H1 (cell line): ENCODE measurements at regions not wholly inside any gene's neighbourhood (a gene's known extent, or its start where the extent isn't known, plus 50 kb on each side); places are given as distances from the start of the nearest gene placed in this dataset.

Source experiments
- CHD1 ChIP-seq: IDR thresholded peaks from 2 replicates; pipeline ENCODE4 v1.6.1; 2012; ENCODE audit warnings: low read depth, low read length, improper control_type of control experiment
- CHD2 ChIP-seq: IDR thresholded peaks from 2 replicates; pipeline ENCODE4 v1.6.1; 2012; ENCODE audit warnings: low read length, improper control_type of control experiment
- CHD7 ChIP-seq: fragments of 300-600 bp; sonication (generic); IDR thresholded peaks from 2 replicates; pipeline ENCODE4 v1.7.1; 2012; ENCODE audit warnings: low read length, moderate library complexity, mild to moderate bottlenecking, inconsistent platforms; ENCODE audit not compliant: insufficient replicate concordance
- CREB1 ChIP-seq: IDR thresholded peaks from 2 replicates; pipeline ENCODE4 v1.6.1; 2012; ENCODE audit warnings: inconsistent platforms
- GABPA ChIP-seq: IDR thresholded peaks from 2 replicates; pipeline ENCODE4 v1.6.1; 2011; ENCODE audit warnings: mild to moderate bottlenecking, low read length, moderate library complexity, borderline replicate concordance; ENCODE audit not compliant: insufficient read depth
- JUND ChIP-seq: IDR thresholded peaks from 2 replicates; pipeline ENCODE4 v1.6.1; 2011; ENCODE audit warnings: mild to moderate bottlenecking, improper control_type of control experiment, low read length
- NANOG ChIP-seq: IDR thresholded peaks from 2 replicates; pipeline ENCODE4 v1.6.1; 2011; ENCODE audit warnings: low read length, low read depth, mild to moderate bottlenecking, inconsistent platforms; ENCODE audit not compliant: insufficient read depth, poor library complexity, severe bottlenecking
- NRF1 ChIP-seq: IDR thresholded peaks from 2 replicates; pipeline ENCODE4 v1.6.1; 2011; ENCODE audit warnings: mild to moderate bottlenecking, low read depth, low read length, improper control_type of control experiment
- PHF8 ChIP-seq: fragments of 200-600 bp; sonication (generic); conservative IDR thresholded peaks from 2 replicates; pipeline ENCODE4 v1.7.1; 2012; ENCODE audit warnings: low read depth, mild to moderate bottlenecking, inconsistent platforms, low read length, moderate library complexity
- POLR2A ChIP-seq, 2 experiments: IDR thresholded peaks; 1 replicate in 1 of 2; 2 replicates in 1 of 2; pipeline ENCODE4 v1.6.1; 2011; ENCODE audit warnings: low read depth in 2 of 2, low read length in 2 of 2, mild to moderate bottlenecking in 2 of 2; ENCODE audit errors: control extremely low read depth in 1 of 2
- SAP30 ChIP-seq: fragments of 300-600 bp; sonication (generic); IDR thresholded peaks from 2 replicates; pipeline ENCODE4 v1.7.1; 2012; ENCODE audit warnings: low read length, moderate library complexity, mild to moderate bottlenecking, inconsistent platforms; ENCODE audit not compliant: insufficient read depth, insufficient replicate concordance
- SIRT6 ChIP-seq: IDR thresholded peaks from one replicate; pipeline ENCODE4 v1.7.1; 2012; ENCODE audit warnings: low read length, inconsistent platforms
- TF ChIP-seq, protein P1 (sequence below): IDR thresholded peaks from 2 replicates; pipeline ENCODE4 v1.6.1; 2012; ENCODE audit warnings: inconsistent platforms

DNA sequence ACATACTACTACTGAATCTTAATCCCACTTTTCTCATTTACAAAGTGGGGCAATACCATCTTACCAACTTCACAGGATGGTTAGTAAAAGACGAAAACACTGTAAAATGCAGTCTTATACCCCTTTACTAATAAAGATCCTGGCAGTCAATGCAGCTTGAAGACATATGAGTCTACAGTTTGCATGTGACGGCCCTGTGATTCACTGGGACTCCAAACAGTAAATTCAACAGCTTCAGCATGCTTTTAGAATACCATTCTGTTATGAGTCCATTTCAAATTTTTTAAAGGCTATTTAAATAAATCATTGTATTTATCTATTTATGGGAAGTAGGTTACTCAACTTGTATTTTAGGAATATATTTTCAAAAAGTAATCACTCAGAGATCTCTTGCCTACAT is 629.1 kb downstream of the LIG4 start (continued):
- no peak for TF ChIP-seq CHD7
- TF ChIP-seq NRF1 = no peak
- no peak for TF ChIP-seq SIRT6
- TF ChIP-seq POLR2A (IDR thresholded peaks at IDR 0.05; ENCODE audit: control extremely low read depth in 1 of 2, low read depth in 2 of 2, low read length in 2 of 2) = no peak
- no peak for TF ChIP-seq CHD2
- TF ChIP-seq NANOG = no peak
- TF ChIP-seq CREB1 = no peak
- no peak for TF ChIP-seq SAP30
- TF ChIP-seq GABPA = no peak
- TF ChIP-seq PHF8 = no peak
- TF ChIP-seq CHD1 = no peak
- TF ChIP-seq, protein P1, sequence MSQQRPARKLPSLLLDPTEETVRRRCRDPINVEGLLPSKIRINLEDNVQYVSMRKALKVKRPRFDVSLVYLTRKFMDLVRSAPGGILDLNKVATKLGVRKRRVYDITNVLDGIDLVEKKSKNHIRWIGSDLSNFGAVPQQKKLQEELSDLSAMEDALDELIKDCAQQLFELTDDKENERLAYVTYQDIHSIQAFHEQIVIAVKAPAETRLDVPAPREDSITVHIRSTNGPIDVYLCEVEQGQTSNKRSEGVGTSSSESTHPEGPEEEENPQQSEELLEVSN = no peak
- TF ChIP-seq JUND = no peak
